Upper lobe of right lung (tissue), 1 donor: ENCODE measurements at regions not wholly inside any gene's neighbourhood (a gene's known extent, or its start where the extent isn't known, plus 50 kb on each side); places are given as distances from the start of the nearest gene placed in this dataset.
A peak's percentile ranks its signal among the peaks of the same experiment; 100 is the strongest.

Experiments
- ATAC-seq: fragments of 200-7000 bp; cut with Tn5 transposase; one replicate; pipeline ENCODE4 v1.9.1; 2020; ENCODE audit warnings: mild to moderate bottlenecking, moderate library complexity
- DNase-seq: peaks from one replicate; pipeline ENCODE4 v3.0.0-alpha.2; 2020
- H3K27ac ChIP-seq: fragments of 200-600 bp; one replicate; pipeline ENCODE4 v1.8.0; 2022
- H3K27me3 ChIP-seq: fragments of 200-600 bp; one replicate; pipeline ENCODE4 v1.8.0; 2022; ENCODE audit warnings: mild to moderate bottlenecking
- H3K36me3 ChIP-seq: fragments of 200-600 bp; one replicate; pipeline ENCODE4 v1.8.0; 2022
- H3K4me1 ChIP-seq: fragments of 200-600 bp; one replicate; pipeline ENCODE4 v1.8.0; 2022
- H3K4me3 ChIP-seq: fragments of 200-600 bp; one replicate; pipeline ENCODE4 v1.8.0; 2022; ENCODE audit warnings: mild to moderate bottlenecking
- H3K9me3 ChIP-seq: fragments of 200-600 bp; one replicate; pipeline ENCODE4 v1.8.0; 2022
- CTCF ChIP-seq: fragments of 200-600 bp; IDR thresholded peaks from one replicate; pipeline ENCODE4 v1.8.0; 2022; ENCODE audit warnings: antibody characterized with exemption
- intact Hi-C: fragments of 100-400 bp; cut with DNase I; formaldehyde crosslinking; loops from one replicate; pipeline ENCODE4 v1.11.0; 2022
- donor health status: DM: no; HTN: yes; CAD: no; lungs with severe emphysema.

GRCh38 chr1:108055387-108055786 lies 90.4 kb upstream of the VAV3 start:
- H3K4me3 ChIP-seq: no peak overlapping the region
- H3K27ac ChIP-seq: no peak overlapping the region
- ATAC-seq (no peak), DNase-seq (no peak)
- peaks cover 31% of the 10 kb centered on the region for H3K4me1 ChIP-seq
- no peak for TF ChIP-seq CTCF
- H3K36me3 ChIP-seq: no peaks in the 10 kb centered on the region
- intact Hi-C loops: no loop called here
- no peaks in the 10 kb centered on the region for H3K27me3 ChIP-seq
- no peaks in the 10 kb centered on the region for H3K9me3 ChIP-seq

GRCh38 chr1:108054396-108054795 lies 89.4 kb upstream of the VAV3 start:
- no peak for ATAC-seq
- DNase-seq: no peak
- no peak for TF ChIP-seq CTCF
- Histone ChIP-seq H3K27ac (no peak overlapping the region), H3K36me3 (no peaks in the 10 kb centered on the region), H3K4me1 (peaks cover 36% of the 10 kb centered on the region), H3K9me3 (no peaks in the 10 kb centered on the region), H3K4me3 (no peak overlapping the region), H3K27me3 (no peaks in the 10 kb centered on the region)
- intact Hi-C loops: no loop called here

GRCh38 chr1:108053270-108054013 lies 88.5 kb upstream of the VAV3 start:
- H3K4me1 ChIP-seq: peaks cover 38% of the 10 kb centered on the region

GRCh38 chr1:108051631-108052377 lies 86.8 kb upstream of the VAV3 start:
- Histone ChIP-seq H3K4me3 (peak overlapping the region; percentile 30), H3K9me3 (no peaks in the 10 kb centered on the region), H3K36me3 (no peaks in the 10 kb centered on the region), H3K27ac (peak overlapping the region; percentile 78), H3K4me1 (peaks cover 31% of the 10 kb centered on the region), H3K27me3 (no peaks in the 10 kb centered on the region)
- intact Hi-C loops: no loop called here
- TF ChIP-seq CTCF: no peak
- DNase-seq (no peak), ATAC-seq (no peak)

More at GRCh38 chr1:108053270-108054013, 88.5 kb upstream of the VAV3 start:
- no peaks in the 10 kb centered on the region for H3K36me3 ChIP-seq
- intact Hi-C loops: no loop called here
- TF ChIP-seq CTCF: no peak
- H3K4me3 ChIP-seq: no peak overlapping the region
- ATAC-seq (peak; percentile 55), DNase-seq (no peak)
- no peak overlapping the region for H3K27ac ChIP-seq
- H3K9me3 ChIP-seq: no peaks in the 10 kb centered on the region
- no peaks in the 10 kb centered on the region for H3K27me3 ChIP-seq

- ATAC-seq (peak; percentile 38), DNase-seq (no peak)
- intact Hi-C loops: no loop called here
- Histone ChIP-seq H3K4me1 (peaks cover 31% of the 10 kb centered on the region), H3K4me3 (peak overlapping the region; percentile 30), H3K27me3 (no peaks in the 10 kb centered on the region), H3K9me3 (no peaks in the 10 kb centered on the region), H3K27ac (peak overlapping the region; percentile 78), H3K36me3 (no peaks in the 10 kb centered on the region)
- no peak for TF ChIP-seq CTCF
Measured at GRCh38 chr1:108050911-108051629, 86.1 kb upstream of the VAV3 start.
